GM19438 (cell line): ENCODE measurements at regions not wholly inside any gene's neighbourhood (a gene's known extent, or its start where the extent isn't known, plus 50 kb on each side); places are given as distances from the start of the nearest gene placed in this dataset.

Source experiments
- ATAC-seq: cut with Tn5 transposase; IDR thresholded peaks from one replicate; pipeline ENCODE4 v1.9.1; 2021; ENCODE audit warnings: low read depth; ENCODE audit not compliant: unreplicated experiment

GRCh38 chr15:98438907-98439306, 209.4 kb upstream of the IGF1R start:
- no peak for ATAC-seq

GRCh38 chr15:98439523-98439942, 208.8 kb upstream of the IGF1R start:
- ATAC-seq, result no peak

- peak; percentile 65 for ATAC-seq
These were observed 207.4 kb upstream of the IGF1R start for GRCh38 chr15:98440917-98441316.

GRCh38 chr15:98441599-98441998, 206.7 kb upstream of the IGF1R start:
- no peak for ATAC-seq

- peak; percentile 62 for ATAC-seq
These were observed 205.9 kb upstream of the IGF1R start for GRCh38 chr15:98442379-98442833.

GRCh38 chr15:98442901-98443300, 205.4 kb upstream of the IGF1R start:
- ATAC-seq, result no peak

GRCh38 chr15:98443526-98443925, 204.8 kb upstream of the IGF1R start:
- ATAC-seq, result no peak

GRCh38 chr15:98444138-98444537, 204.2 kb upstream of the IGF1R start:
- ATAC-seq, result no peak

- ATAC-seq, result no peak
These were observed 203.0 kb upstream of the IGF1R start for GRCh38 chr15:98445315-98445714.

- no peak for ATAC-seq
These were observed 202.3 kb upstream of the IGF1R start for GRCh38 chr15:98446083-98446482.

GRCh38 chr15:98447069-98447468, 201.3 kb upstream of the IGF1R start:
- no peak for ATAC-seq

- no peak for ATAC-seq
These were observed 197.1 kb upstream of the IGF1R start for GRCh38 chr15:98451236-98451635.

- ATAC-seq, result no peak
These were observed 196.1 kb upstream of the IGF1R start for GRCh38 chr15:98452238-98452637.

GRCh38 chr15:98455904-98456303, 192.4 kb upstream of the IGF1R start:
- ATAC-seq, result no peak

GRCh38 chr15:98476559-98476958, 171.8 kb upstream of the IGF1R start:
- no peak for ATAC-seq

GRCh38 chr15:98480844-98481243, 167.5 kb upstream of the IGF1R start:
- no peak for ATAC-seq

GRCh38 chr15:98483575-98484130, 164.7 kb upstream of the IGF1R start:
- no peak for ATAC-seq

- ATAC-seq, result no peak
These were observed 163.4 kb upstream of the IGF1R start for GRCh38 chr15:98484914-98485313.

- no peak for ATAC-seq
These were observed 162.9 kb upstream of the IGF1R start for GRCh38 chr15:98485451-98485850.

- no peak for ATAC-seq
These were observed 154.3 kb upstream of the IGF1R start for GRCh38 chr15:98493966-98494511.

- ATAC-seq, result no peak
These were observed 147.1 kb upstream of the IGF1R start for GRCh38 chr15:98501192-98501591.

GRCh38 chr15:98501632-98502031, 146.7 kb upstream of the IGF1R start:
- no peak for ATAC-seq

- no peak for ATAC-seq
These were observed 144.4 kb upstream of the IGF1R start for GRCh38 chr15:98503970-98504369.
